Urinary bladder (tissue), 3 donors: ENCODE measurements at regions not wholly inside any gene's neighbourhood (a gene's known extent, or its start where the extent isn't known, plus 50 kb on each side); places are given as distances from the start of the nearest gene placed in this dataset.

Experiments
- DNase-seq: peaks from one replicate; pipeline ENCODE4 v3.0.0-alpha.2; 2015; ENCODE audit errors: extremely low spot score
- H3K27ac ChIP-seq: one replicate; pipeline ENCODE4 v1.5.1; 2013; ENCODE audit warnings: low read depth, mild to moderate bottlenecking, moderate library complexity
- H3K36me3 ChIP-seq: one replicate; pipeline ENCODE4 v1.6.1; 2013; ENCODE audit warnings: mild to moderate bottlenecking, moderate library complexity; ENCODE audit not compliant: insufficient read depth
- H3K4me1 ChIP-seq: one replicate; pipeline ENCODE4 v1.6.1; 2013; ENCODE audit warnings: mild to moderate bottlenecking, moderate library complexity; ENCODE audit not compliant: insufficient read depth
- H3K4me3 ChIP-seq: one replicate; pipeline ENCODE4 v1.5.1; 2013; ENCODE audit warnings: low read depth, low read length
- WGBS: extraction: QIAGEN DNeasy Blood & Tissue Kit; methylation state at CpG from one replicate; pipeline ENCODE4 v1.1.7; 2013; 5-methylcytosine and 5-hydroxymethylcytosine counted together
- donor health status: healthy with polysubstance abuse.
- donor health status: healthy.

DNA sequence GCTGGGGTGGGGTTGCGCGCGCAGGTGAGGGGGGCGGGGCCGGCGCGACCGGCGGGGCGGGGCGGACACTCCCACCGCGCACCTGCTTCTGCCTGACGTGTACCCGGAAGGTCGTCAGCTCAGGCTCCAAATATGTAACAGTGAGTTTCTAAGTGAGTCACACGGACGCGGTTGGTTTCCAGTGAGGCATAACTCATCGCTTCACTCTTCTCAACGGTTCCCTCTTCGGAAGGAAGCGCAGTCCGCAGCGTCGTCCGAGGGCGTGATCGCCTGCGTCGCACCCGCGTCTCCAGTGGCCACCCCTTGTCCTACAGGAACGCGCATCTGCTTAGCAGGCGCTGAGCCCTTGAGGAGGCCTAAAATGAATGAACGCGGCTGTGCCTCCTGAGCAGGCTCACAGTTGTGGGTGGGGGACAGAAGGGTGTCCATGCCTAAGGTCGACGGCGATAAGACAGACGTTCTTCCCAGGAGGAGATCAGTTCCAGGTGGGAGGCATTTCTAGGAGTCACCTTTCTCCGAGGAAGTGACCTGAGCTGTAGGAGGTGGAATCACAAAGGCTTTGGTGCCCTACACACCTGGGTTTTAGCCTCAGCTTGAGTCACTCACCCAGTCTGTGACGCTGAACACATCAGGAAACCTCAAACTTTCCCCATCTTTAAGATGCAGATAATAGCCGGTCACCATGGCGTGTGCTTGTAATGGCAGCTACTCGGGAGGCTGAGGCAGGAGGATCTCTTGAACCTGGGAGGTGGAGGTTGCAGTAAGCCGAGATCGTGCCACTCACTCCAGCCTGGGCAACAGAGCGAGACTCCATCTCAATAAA, 50.9 kb upstream of the EZR start:
- peak overlapping the region; percentile 87 for H3K27ac ChIP-seq
- peak; percentile 74 for DNase-seq
- H3K4me3 ChIP-seq: peak overlapping the region; percentile 28
- WGBS: 18% methylated on average over 50 of the region's 50 CpGs
- H3K4me1 ChIP-seq: no peaks in the 10 kb centered on the region
- no peaks in the 10 kb centered on the region for H3K36me3 ChIP-seq

DNA sequence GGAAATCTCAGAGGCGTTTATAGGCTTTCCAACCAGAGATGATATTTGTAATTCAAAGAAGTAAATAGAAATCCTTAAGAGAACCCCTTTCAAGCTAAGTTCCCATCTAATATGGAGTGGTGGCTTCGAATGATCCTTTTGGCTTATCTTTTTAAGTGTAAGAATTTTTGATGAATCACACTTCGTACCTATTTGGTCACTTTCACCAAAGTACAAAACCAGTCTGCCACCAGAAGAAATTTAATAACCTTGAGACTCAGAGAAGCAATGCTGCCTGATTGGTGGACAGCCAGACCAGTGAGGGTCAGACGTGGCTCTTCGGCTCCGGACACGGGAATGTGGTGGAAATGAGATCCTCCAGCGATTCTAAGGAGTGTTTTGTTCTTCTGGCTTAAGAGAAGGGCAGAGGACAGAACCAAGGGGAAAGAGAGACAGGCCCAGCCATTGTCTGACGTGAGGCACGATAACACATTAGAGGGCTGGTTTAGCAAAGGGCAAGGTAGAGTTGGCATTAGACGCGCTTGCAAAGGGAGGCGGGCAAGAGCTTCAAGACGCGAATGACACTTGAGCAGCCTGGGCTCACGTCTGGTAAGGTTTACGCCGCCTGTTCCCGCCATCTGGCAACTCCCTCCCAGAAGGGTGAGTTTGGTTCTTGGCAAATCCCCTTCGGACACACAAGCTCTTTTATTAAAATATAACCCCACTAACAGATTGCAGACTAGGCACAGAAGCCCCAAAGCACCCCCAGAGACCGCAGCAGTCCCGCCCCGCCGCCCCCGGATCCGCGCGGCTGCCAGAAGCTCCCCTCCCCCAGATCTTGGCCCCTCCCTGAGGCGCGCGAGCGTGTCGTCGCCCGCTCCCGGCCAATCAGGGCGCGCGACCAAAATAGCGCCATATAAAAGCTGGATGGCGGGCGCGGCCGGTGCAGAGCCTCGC, 50.0 kb upstream of the EZR start:
- H3K4me1 ChIP-seq: no peaks in the 10 kb centered on the region
- 10% methylated on average over 45 of the region's 45 CpGs for WGBS
- H3K36me3 ChIP-seq: no peaks in the 10 kb centered on the region
- H3K4me3 ChIP-seq: peak overlapping the region; percentile 28
- no peak for DNase-seq
- peak overlapping the region; percentile 70 for H3K27ac ChIP-seq
